ENCODE measurements at regions not wholly inside any gene's neighbourhood (a gene's known extent, or its start where the extent isn't known, plus 50 kb on each side); places are given as distances from the start of the nearest gene placed in this dataset.
A peak's percentile ranks its signal among the peaks of the same experiment; 100 is the strongest.

- no peak for DNase-seq
Observed at GRCh38 chrX:107502316-107502715, 52.9 kb downstream of the FRMPD3 start.

- no peak for DNase-seq
Observed at GRCh38 chrX:107504006-107504405, 54.6 kb downstream of the FRMPD3 start.

- no peak for DNase-seq
Observed at GRCh38 chrX:107505223-107505622, 55.8 kb downstream of the FRMPD3 start.

- no peak for DNase-seq
Observed at GRCh38 chrX:107506596-107507031, 57.2 kb downstream of the FRMPD3 start.

GRCh38 chrX:107507093-107507743 lies 57.8 kb downstream of the FRMPD3 start:
- no peak for DNase-seq

- DNase-seq = no peak
Observed at GRCh38 chrX:107507744-107508117, 58.3 kb downstream of the FRMPD3 start.

GRCh38 chrX:107508925-107509324 lies 59.5 kb downstream of the FRMPD3 start:
- DNase-seq = no peak

GRCh38 chrX:107514944-107515343 lies 65.5 kb downstream of the FRMPD3 start:
- DNase-seq = no peak

- DNase-seq = no peak
Observed at GRCh38 chrX:107521877-107522586, 72.6 kb downstream of the FRMPD3 start.

- DNase-seq = no peak
Observed at GRCh38 chrX:107522901-107523300, 73.4 kb downstream of the FRMPD3 start.

GRCh38 chrX:107526141-107526540 lies 76.7 kb downstream of the FRMPD3 start:
- no peak for DNase-seq

GRCh38 chrX:107530141-107530540 lies 80.7 kb downstream of the FRMPD3 start:
- no peak for DNase-seq

- peak; percentile 3 to 30 for DNase-seq
Observed at GRCh38 chrX:107537815-107538214, 88.4 kb downstream of the FRMPD3 start.

GRCh38 chrX:107541244-107541643 lies 87.1 kb upstream of the PRPS1 start:
- DNase-seq = no peak

GRCh38 chrX:107542040-107542439 lies 86.3 kb upstream of the PRPS1 start:
- no peak for DNase-seq

GRCh38 chrX:107542500-107542899 lies 85.8 kb upstream of the PRPS1 start:
- DNase-seq = no peak

GRCh38 chrX:107547621-107548020 lies 80.7 kb upstream of the PRPS1 start:
- DNase-seq = no peak

- DNase-seq = no peak
Observed at GRCh38 chrX:107548775-107549174, 79.5 kb upstream of the PRPS1 start.

GRCh38 chrX:107549504-107549903 lies 78.8 kb upstream of the PRPS1 start:
- no peak for DNase-seq

- DNase-seq = no peak
Observed at GRCh38 chrX:107551546-107551945, 76.8 kb upstream of the PRPS1 start.

- no peak for DNase-seq
Observed at GRCh38 chrX:107552930-107553329, 75.4 kb upstream of the PRPS1 start.

- no peak for DNase-seq
Observed at GRCh38 chrX:107556967-107557366, 71.3 kb upstream of the PRPS1 start.

- no peak for DNase-seq
Observed at GRCh38 chrX:107559506-107559905, 68.8 kb upstream of the PRPS1 start.

- no peak for DNase-seq
Observed at GRCh38 chrX:107560041-107560440, 68.3 kb upstream of the PRPS1 start.

GRCh38 chrX:107560980-107561379 lies 67.3 kb upstream of the PRPS1 start:
- no peak for DNase-seq

Data from inflammatory macrophage (primary cell).